ENCODE measurements at regions not wholly inside any gene's neighbourhood (a gene's known extent, or its start where the extent isn't known, plus 50 kb on each side); places are given as distances from the start of the nearest gene placed in this dataset.

GRCh38 chr14:98607341-98607910, 664.6 kb downstream of the BCL11B start:
- no peak for DNase-seq (ENCODE audit: low read depth in 2 of 2)

GRCh38 chr14:98608071-98609060, 663.6 kb downstream of the BCL11B start:
- DNase-seq (ENCODE audit: low read depth in 2 of 2), result no peak

GRCh38 chr14:98612434-98613200, 659.4 kb downstream of the BCL11B start:
- DNase-seq (ENCODE audit: low read depth in 2 of 2), result no peak

GRCh38 chr14:98614741-98615140, 657.3 kb downstream of the BCL11B start:
- DNase-seq (ENCODE audit: low read depth in 2 of 2), result no peak

- DNase-seq (ENCODE audit: low read depth in 2 of 2), result no peak
These were observed 649.6 kb downstream of the BCL11B start for GRCh38 chr14:98622208-98623051.

- no peak for DNase-seq (ENCODE audit: low read depth in 2 of 2)
These were observed 648.1 kb downstream of the BCL11B start for GRCh38 chr14:98623788-98624415.

GRCh38 chr14:98633380-98633779, 638.6 kb downstream of the BCL11B start:
- DNase-seq (ENCODE audit: low read depth in 2 of 2), result no peak

- DNase-seq (ENCODE audit: low read depth in 2 of 2), result no peak
These were observed 637.8 kb downstream of the BCL11B start for GRCh38 chr14:98634043-98634820.

GRCh38 chr14:98638366-98638765, 633.6 kb downstream of the BCL11B start:
- DNase-seq (ENCODE audit: low read depth in 2 of 2), result no peak

GRCh38 chr14:98647754-98648153, 624.2 kb downstream of the BCL11B start:
- DNase-seq (ENCODE audit: low read depth in 2 of 2), result no peak

- no peak for DNase-seq (ENCODE audit: low read depth in 2 of 2)
These were observed 621.0 kb downstream of the BCL11B start for GRCh38 chr14:98651037-98651436.

- DNase-seq (ENCODE audit: low read depth in 2 of 2), result no peak
These were observed 607.0 kb downstream of the BCL11B start for GRCh38 chr14:98665007-98665406.

- no peak for DNase-seq (ENCODE audit: low read depth in 2 of 2)
These were observed 605.5 kb downstream of the BCL11B start for GRCh38 chr14:98666545-98666944.

GRCh38 chr14:98682033-98682432, 590.0 kb downstream of the BCL11B start:
- DNase-seq (ENCODE audit: low read depth in 2 of 2), result no peak

- DNase-seq (ENCODE audit: low read depth in 2 of 2), result no peak
These were observed 589.3 kb downstream of the BCL11B start for GRCh38 chr14:98682726-98683125.

- no peak for DNase-seq (ENCODE audit: low read depth in 2 of 2)
These were observed 587.5 kb downstream of the BCL11B start for GRCh38 chr14:98684468-98684867.

GRCh38 chr14:98685725-98686124, 586.3 kb downstream of the BCL11B start:
- no peak for DNase-seq (ENCODE audit: low read depth in 2 of 2)

GRCh38 chr14:98688446-98688845, 583.6 kb downstream of the BCL11B start:
- DNase-seq (ENCODE audit: low read depth in 2 of 2), result no peak

- DNase-seq (ENCODE audit: low read depth in 2 of 2), result no peak
These were observed 582.0 kb downstream of the BCL11B start for GRCh38 chr14:98689951-98690350.

GRCh38 chr14:98692832-98693231, 579.2 kb downstream of the BCL11B start:
- DNase-seq (ENCODE audit: low read depth in 2 of 2), result no peak
